K562 (cell line): ENCODE measurements at regions not wholly inside any gene's neighbourhood (a gene's known extent, or its start where the extent isn't known, plus 50 kb on each side); places are given as distances from the start of the nearest gene placed in this dataset.

ENCODE experiments used
- CREB1 ChIP-seq, 2 experiments: sonication (generic) in 1 of 2; formaldehyde crosslinking in 1 of 2; IDR thresholded peaks; 2 replicates each; pipeline versions ENCODE4 v1.6.1 to v1.8.0; 2012 to 2022; ENCODE audit warnings: inconsistent platforms in 1 of 2, mild to moderate bottlenecking in 1 of 2, missing genetic modification reagents in 1 of 2, moderate library complexity in 1 of 2
- ETS2 ChIP-seq: IDR thresholded peaks from 2 replicates; pipeline ENCODE4 v1.6.1; 2016; ENCODE audit warnings: borderline replicate concordance, missing genetic modification characterization, mild to moderate bottlenecking, moderate library complexity, missing compliant biosample characterization; ENCODE audit not compliant: poor library complexity, severe bottlenecking
- FOXJ3 ChIP-seq: sonication (generic); formaldehyde crosslinking; IDR thresholded peaks from 2 replicates; pipeline ENCODE4 v1.4.0; 2020; ENCODE audit warnings: mild to moderate bottlenecking, missing genetic modification reagents
- FOXP1 ChIP-seq: sonication (generic); formaldehyde crosslinking; IDR thresholded peaks from 2 replicates; pipeline ENCODE4 v1.8.0; 2022; ENCODE audit warnings: mild to moderate bottlenecking, missing genetic modification reagents
- HBP1 ChIP-seq: fragments of 450-650 bp; formaldehyde crosslinking; IDR thresholded peaks from 2 replicates; pipeline ENCODE4 v1.4.0; 2022; ENCODE audit warnings: missing genetic modification characterization
- HDAC2 ChIP-seq: fragments of 450-650 bp; IDR thresholded peaks from 2 replicates; pipeline ENCODE4 v1.6.1; 2016; ENCODE audit warnings: mild to moderate bottlenecking
- POLR2A ChIP-seq: fragments of 450-650 bp; conservative IDR thresholded peaks from 2 replicates; pipeline ENCODE4 v1.6.1; 2016
- POLR3A ChIP-seq: IDR thresholded peaks from 2 replicates; pipeline ENCODE4 v1.6.1; 2011; ENCODE audit warnings: borderline replicate concordance, mild to moderate bottlenecking, moderate library complexity; ENCODE audit not compliant: insufficient read length, insufficient read depth; ENCODE audit errors: extremely low read depth
- SIN3A ChIP-seq, 2 experiments: fragments of 150-350 bp in 1 of 2; IDR thresholded peaks; 2 replicates each; pipeline ENCODE4 v1.6.1; 2011 to 2016; ENCODE audit warnings: borderline replicate concordance in 2 of 2, low read depth in 2 of 2, low read length in 2 of 2, mild to moderate bottlenecking in 2 of 2, moderate library complexity in 2 of 2; ENCODE audit not compliant: control insufficient read depth in 1 of 2
- ZNF408 ChIP-seq: fragments of 250-450 bp; sonication (Bioruptor Pico); IDR thresholded peaks from 2 replicates; pipeline ENCODE4 v1.4.0; 2020; ENCODE audit warnings: low read depth, mild to moderate bottlenecking, moderate library complexity

- TF ChIP-seq SIN3A (IDR thresholded peaks at IDR 0.05; ENCODE audit: borderline replicate concordance in 2 of 2, control insufficient read depth in 1 of 2, low read depth in 2 of 2, low read length in 2 of 2) (no peak), ETS2 (no peak), ZNF408 (no peak), POLR3A (no peak), POLR2A (no peak), FOXJ3 (no peak), FOXP1 (CRISPR knock-in tag) (no peak), HDAC2 (no peak), HBP1 (CRISPR knock-in tag) (no peak), CREB1 (IDR thresholded peaks at IDR 0.05) (no peak), CREB1 (CRISPR knock-in tag; IDR thresholded peaks at IDR 0.05) (no peak)
Observed at GRCh38 chr7:68694656-68695055, 903.6 kb upstream of the AUTS2 start.
